Neutrophil (primary cell): ENCODE measurements at regions not wholly inside any gene's neighbourhood (a gene's known extent, or its start where the extent isn't known, plus 50 kb on each side); places are given as distances from the start of the nearest gene placed in this dataset.

ENCODE experiments used
- H3K27ac ChIP-seq: fragments of 200-600 bp; sonication (generic); 2 replicates; pipeline ENCODE4 v1.5.1; 2016; ENCODE audit warnings: mild to moderate bottlenecking, moderate library complexity
- H3K27me3 ChIP-seq: fragments of 200-600 bp; sonication (generic); 2 replicates; pipeline ENCODE4 v1.6.0; 2016; ENCODE audit warnings: mild to moderate bottlenecking
- H3K36me3 ChIP-seq: fragments of 200-600 bp; sonication (generic); 2 replicates; pipeline ENCODE4 v1.5.1; 2017
- H3K4me1 ChIP-seq, 2 experiments: fragments of 200-600 bp in 1 of 2; sonication (generic) in 1 of 2; 1 replicate in 1 of 2; 2 replicates in 1 of 2; pipeline versions ENCODE4 v1.5.1 to v1.6.1; 2013 to 2016; ENCODE audit warnings: low read depth in 1 of 2, low read length in 1 of 2, mild to moderate bottlenecking in 1 of 2, moderate library complexity in 1 of 2; ENCODE audit not compliant: control insufficient read depth in 1 of 2, insufficient read depth in 1 of 2
- H3K4me3 ChIP-seq, 2 experiments: fragments of 200-600 bp in 1 of 2; sonication (generic) in 1 of 2; 1 replicate in 1 of 2; 2 replicates in 1 of 2; pipeline ENCODE4 v1.5.1; 2013 to 2016; ENCODE audit warnings: low read depth in 1 of 2, low read length in 1 of 2, mild to moderate bottlenecking in 1 of 2, moderate library complexity in 1 of 2
- H3K9me3 ChIP-seq: fragments of 200-600 bp; sonication (generic); 2 replicates; pipeline ENCODE4 v1.5.1; 2016
- CTCF ChIP-seq: fragments of 200-600 bp; sonication (generic); IDR thresholded peaks from 2 replicates; pipeline ENCODE4 v1.5.1; 2016; ENCODE audit warnings: antibody characterized with exemption

DNA sequence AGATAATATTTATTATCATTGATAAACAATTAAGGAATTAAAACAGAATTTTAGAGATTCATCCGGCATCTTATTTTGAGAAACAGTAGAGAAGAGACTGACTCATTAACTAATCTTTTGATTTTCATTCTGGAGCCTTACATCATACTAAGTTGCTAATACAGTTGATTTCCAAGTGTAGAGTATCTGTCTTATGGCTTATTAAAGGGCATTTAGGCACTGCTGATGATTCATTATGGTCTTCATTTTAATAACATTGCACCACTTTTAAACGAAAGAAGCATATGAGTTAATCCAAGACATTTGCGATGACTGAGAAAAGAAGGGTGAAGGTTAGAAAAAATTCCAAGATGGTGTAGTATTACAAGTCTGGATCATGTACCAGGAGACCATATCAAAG is 186.0 kb upstream of the CACNA2D1 start:
- Histone ChIP-seq H3K4me3 (no peak overlapping the region), H3K36me3 (no peaks in the 10 kb centered on the region), H3K27ac (no peak overlapping the region), H3K9me3 (no peaks in the 10 kb centered on the region), H3K27me3 (no peaks in the 10 kb centered on the region), H3K4me1 (no peaks in the 10 kb centered on the region)
- TF ChIP-seq CTCF, result no peak

DNA sequence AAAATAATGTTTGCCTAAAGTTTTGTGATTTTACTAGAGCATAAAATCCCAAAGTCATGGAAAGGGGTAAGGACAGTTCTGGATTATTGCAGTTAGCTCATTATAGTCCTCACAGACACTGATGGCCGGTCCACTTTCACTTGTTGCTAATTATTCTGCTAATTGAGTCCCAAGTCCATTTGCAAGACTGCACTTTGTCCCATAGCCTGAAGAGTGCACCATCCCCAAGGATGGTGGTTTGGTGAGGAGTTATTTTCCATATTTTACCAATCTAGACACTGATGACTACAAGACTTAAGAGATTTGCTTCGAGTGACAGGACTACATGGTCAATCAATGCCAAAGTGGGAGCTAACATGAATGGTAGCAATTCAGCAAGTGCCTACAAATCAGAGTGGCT is 181.8 kb upstream of the CACNA2D1 start:
- no peaks in the 10 kb centered on the region for H3K36me3 ChIP-seq
- H3K27ac ChIP-seq, result no peak overlapping the region
- no peaks in the 10 kb centered on the region for H3K9me3 ChIP-seq
- no peaks in the 10 kb centered on the region for H3K27me3 ChIP-seq
- no peak for TF ChIP-seq CTCF
- no peaks in the 10 kb centered on the region for H3K4me1 ChIP-seq
- no peak overlapping the region for H3K4me3 ChIP-seq

DNA sequence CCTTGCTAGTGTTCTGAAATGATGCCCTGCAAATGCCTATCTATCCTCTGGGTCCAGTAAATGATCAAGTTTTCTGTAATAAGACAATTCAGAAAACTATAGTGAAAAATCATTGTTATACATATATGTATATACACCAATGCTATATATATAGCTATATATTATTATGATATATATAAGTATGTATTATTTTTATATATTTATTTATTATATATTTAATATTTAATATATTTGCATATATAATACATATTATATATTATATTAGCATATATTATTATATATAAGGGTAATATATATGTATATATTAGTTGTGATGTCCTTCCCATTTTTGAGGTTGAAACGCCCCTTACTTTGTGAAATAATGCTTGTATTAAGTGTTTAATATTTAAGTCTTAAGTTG is 181.4 kb upstream of the CACNA2D1 start:
- H3K9me3 ChIP-seq, result no peaks in the 10 kb centered on the region
- H3K27ac ChIP-seq, result no peak overlapping the region
- H3K4me3 ChIP-seq, result no peak overlapping the region

GRCh38 chr7:82624337-82624736 is 180.8 kb upstream of the CACNA2D1 start:
- Histone ChIP-seq H3K4me3 (no peak overlapping the region), H3K27me3 (no peaks in the 10 kb centered on the region), H3K4me1 (no peaks in the 10 kb centered on the region), H3K36me3 (no peaks in the 10 kb centered on the region), H3K27ac (no peak overlapping the region), H3K9me3 (no peaks in the 10 kb centered on the region)
- TF ChIP-seq CTCF, result no peak

More for the DNA sequence above, 181.4 kb upstream of the CACNA2D1 start:
- no peaks in the 10 kb centered on the region for H3K27me3 ChIP-seq
- TF ChIP-seq CTCF, result no peak
- no peaks in the 10 kb centered on the region for H3K4me1 ChIP-seq
- H3K36me3 ChIP-seq, result no peaks in the 10 kb centered on the region

DNA sequence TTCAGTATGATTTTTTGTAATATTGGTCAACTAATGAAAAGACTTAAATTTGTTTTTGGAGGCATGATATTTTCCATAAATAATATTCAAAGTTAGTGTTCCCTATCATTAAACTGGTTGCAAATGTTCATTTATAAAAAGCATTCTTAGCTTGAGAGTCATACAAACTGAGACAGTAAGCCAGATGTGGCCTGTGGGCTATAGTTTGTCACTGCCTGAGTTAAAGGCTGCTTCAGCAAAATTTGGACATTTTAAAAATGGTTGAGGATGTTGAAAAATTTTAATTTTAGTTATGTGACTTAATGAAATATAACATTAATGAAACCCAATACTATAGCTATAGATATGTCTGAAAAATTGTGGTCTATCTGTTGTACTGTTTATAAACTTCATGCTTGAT is 180.2 kb upstream of the CACNA2D1 start:
- no peaks in the 10 kb centered on the region for H3K27me3 ChIP-seq
- H3K27ac ChIP-seq, result no peak overlapping the region
- TF ChIP-seq CTCF, result no peak
- H3K4me1 ChIP-seq, result no peaks in the 10 kb centered on the region
- no peaks in the 10 kb centered on the region for H3K9me3 ChIP-seq
- H3K4me3 ChIP-seq, result no peak overlapping the region
- H3K36me3 ChIP-seq, result no peaks in the 10 kb centered on the region

- TF ChIP-seq CTCF, result no peak
- Histone ChIP-seq H3K4me1 (no peaks in the 10 kb centered on the region), H3K36me3 (no peaks in the 10 kb centered on the region), H3K9me3 (no peaks in the 10 kb centered on the region), H3K4me3 (no peak overlapping the region), H3K27ac (no peak overlapping the region), H3K27me3 (no peaks in the 10 kb centered on the region)
These were observed 173.6 kb upstream of the CACNA2D1 start for GRCh38 chr7:82617156-82617555.
